HepG2 (cell line): ENCODE measurements at regions not wholly inside any gene's neighbourhood (a gene's known extent, or its start where the extent isn't known, plus 50 kb on each side); places are given as distances from the start of the nearest gene placed in this dataset.

ENCODE experiments used
- ATAC-seq: fragments of 200-7000 bp; cut with Tn5 transposase; 3 replicates; pipeline ENCODE4 v1.9.1; 2020; ENCODE audit warnings: mild to moderate bottlenecking, moderate library complexity
- BruUV-seq: library from RNA; stranded (reverse); fragments of 400-500 nt; replicated peaks from 2 replicates; lab custom pipeline; 2021; lab: Mats Ljungman, UMichigan
- CTCF ChIA-PET: fragments of 300-600 bp; formaldehyde crosslinking; extraction: SDS; loops from one replicate; lab custom pipeline; 2021; ENCODE audit warnings: low total read pairs, inconsistent platforms, low intra/inter-chr PET ratio; lab: Yijun Ruan, JAX
- POLR2A ChIA-PET: fragments of 350-600 bp; sonication (Branson Sonifier 250); formaldehyde crosslinking; loops from one replicate; lab custom pipeline; 2020; ENCODE audit warnings: antibody characterized with exemption, inconsistent platforms; lab: Yijun Ruan, JAX
- DNase-seq: peaks from one replicate; pipeline ENCODE4 v3.0.0-alpha.2; 2015; ENCODE audit warnings: low spot score
- FAIRE-seq: peaks from 3 replicates; lab custom pipeline; 2011; peaks lifted over from hg19 to GRCh38; lab: Jason Lieb, UNC
- H2AFZ ChIP-seq: one replicate; pipeline ENCODE4 v1.6.1; 2011; ENCODE audit warnings: low read length, inconsistent platforms
- H3K27ac ChIP-seq: fragments of 300-600 bp; 3 replicates; pipeline ENCODE4 v1.8.0; 2011; ENCODE audit warnings: mixed run types, mild to moderate bottlenecking, mixed read lengths, low read length, inconsistent platforms; ENCODE audit not compliant: insufficient read depth; ENCODE audit errors: extremely low read length
- H3K27me3 ChIP-seq, 2 experiments: fragments of 200-600 bp in 1 of 2; 2 replicates in 1 of 2; 3 replicates in 1 of 2; pipeline versions ENCODE4 v1.6.0 to v1.8.0; 2011; ENCODE audit warnings: low read length in 2 of 2, mild to moderate bottlenecking in 2 of 2, moderate library complexity in 2 of 2, inconsistent platforms in 1 of 2; ENCODE audit not compliant: insufficient read depth in 2 of 2, control insufficient read depth in 1 of 2
- H3K36me3 ChIP-seq, 2 experiments: fragments of 200-600 bp in 1 of 2; replicated peaks in 1 of 2; 2 replicates in 1 of 2; 3 replicates in 1 of 2; pipeline versions ENCODE4 v1.5.1 to v1.8.0; 2011; ENCODE audit warnings: low read length in 2 of 2, inconsistent platforms in 1 of 2; ENCODE audit not compliant: insufficient read depth in 2 of 2, control insufficient read depth in 1 of 2
- H3K4me1 ChIP-seq: 2 replicates; pipeline ENCODE4 v1.5.1; 2012; ENCODE audit warnings: low read length, inconsistent platforms; ENCODE audit not compliant: insufficient read depth
- H3K4me2 ChIP-seq: 2 replicates; pipeline ENCODE4 v1.6.0; 2011; ENCODE audit warnings: low read depth, low read length, inconsistent platforms
- H3K4me3 ChIP-seq, 3 experiments: fragments of 200-600 bp in 1 of 3; sonication (generic), shearing (Covaris generic) in 1 of 3; replicated peaks in 1 of 3; 2 replicates each; pipeline ENCODE4 v1.5.1; 2011 to 2016; ENCODE audit warnings: low read length in 3 of 3, inconsistent platforms in 2 of 3, low read depth in 2 of 3, mild to moderate bottlenecking in 2 of 3, control low read depth in 1 of 3, mixed read lengths in 1 of 3; ENCODE audit not compliant: insufficient read depth in 1 of 3
- H3K79me2 ChIP-seq: one replicate; pipeline ENCODE4 v1.6.1; 2011; ENCODE audit warnings: low read length, inconsistent platforms; ENCODE audit not compliant: insufficient read depth
- H3K9ac ChIP-seq: 2 replicates; pipeline ENCODE4 v1.6.0; 2011; ENCODE audit warnings: mild to moderate bottlenecking, low read depth, low read length, inconsistent platforms; ENCODE audit not compliant: insufficient read depth
- H3K9me3 ChIP-seq: 2 replicates; pipeline ENCODE4 v1.5.1; 2012; ENCODE audit warnings: mild to moderate bottlenecking, low read length
- H4K20me1 ChIP-seq: 2 replicates; pipeline ENCODE4 v1.6.0; 2011; ENCODE audit warnings: inconsistent platforms, mild to moderate bottlenecking, low read length, moderate library complexity; ENCODE audit not compliant: insufficient read depth
- HNRNPL ChIP-seq: fragments of 200-400 bp; formaldehyde crosslinking; IDR thresholded peaks from 2 replicates; pipeline ENCODE4 v1.6.1; 2017; ENCODE audit warnings: mild to moderate bottlenecking, low read depth, low read length
- ONECUT2 ChIP-seq: sonication (generic); formaldehyde crosslinking; IDR thresholded peaks from 2 replicates; pipeline ENCODE4 v1.4.0; 2020; ENCODE audit warnings: missing genetic modification reagents
- RBAK ChIP-seq: sonication (generic); formaldehyde crosslinking; IDR thresholded peaks from 2 replicates; pipeline ENCODE4 v1.5.1; 2020; ENCODE audit warnings: mild to moderate bottlenecking, missing genetic modification reagents
- RXRB ChIP-seq: IDR thresholded peaks from 2 replicates; pipeline ENCODE4 v1.6.1; 2016; ENCODE audit warnings: borderline replicate concordance, missing genetic modification reagents, missing compliant biosample characterization
- SP4 ChIP-seq: sonication (generic); formaldehyde crosslinking; IDR thresholded peaks from 2 replicates; pipeline ENCODE4 v1.8.1; 2023; ENCODE audit warnings: mild to moderate bottlenecking, missing genetic modification reagents
- STAG1 ChIP-seq: sonication (generic); formaldehyde crosslinking; IDR thresholded peaks from 2 replicates; pipeline ENCODE4 v1.4.0; 2020; ENCODE audit warnings: missing genetic modification reagents
- TFAP4 ChIP-seq: sonication (generic); IDR thresholded peaks from 2 replicates; pipeline ENCODE4 v1.6.1; 2016; ENCODE audit warnings: low read depth, borderline replicate concordance
- ZC3H4 ChIP-seq: sonication (generic); formaldehyde crosslinking; IDR thresholded peaks from 2 replicates; pipeline ENCODE4 v1.4.0; 2020; ENCODE audit warnings: missing genetic modification reagents, borderline replicate concordance
- WGBS: methylation state at CpG from one replicate; pipeline ENCODE4 v1.1.6; 2017; ENCODE audit warnings: low lambda C conversion rate; 5-methylcytosine and 5-hydroxymethylcytosine counted together
- in situ Hi-C: cut with HindIII; loops from 2 replicates; pipeline ENCODE4 v1.10.0; 2017; ENCODE audit warnings: low pct_unique_long_range_greater_than_20kb; ENCODE audit not compliant: extremely low pct_ligation_motif_present
- intact Hi-C: fragments of 100-400 bp; cut with micrococcal nuclease; formaldehyde crosslinking; loops from one replicate; pipeline ENCODE4 v1.10.0; 2022; ENCODE audit not compliant: unreplicated experiment

- DNase-seq: no peak
- Histone ChIP-seq H2AFZ (peak overlapping the region; percentile 55), H3K27me3 (no peaks in the 10 kb centered on the region), H3K4me2 (no peak overlapping the region), H3K9me3 (no peaks in the 10 kb centered on the region), H3K4me1 (peaks cover 18% of the 10 kb centered on the region), H3K4me3 (no peak overlapping the region), H3K9ac (no peak overlapping the region), H4K20me1 (no peaks in the 10 kb centered on the region), H3K36me3 (no peaks in the 10 kb centered on the region), H3K79me2 (no peaks in the 10 kb centered on the region), H3K27ac (no peak overlapping the region)
- TF ChIP-seq TFAP4 (no peak), HNRNPL (no peak), ZC3H4 (CRISPR knock-in tag) (no peak), RBAK (CRISPR knock-in tag) (no peak), STAG1 (CRISPR knock-in tag) (no peak), RXRB (CRISPR knock-in tag) (no peak), ONECUT2 (no peak)
- CTCF ChIA-PET: no interaction called here
- 18% methylated on average over 1 of the region's 1 CpG for WGBS
- ATAC-seq: no peak; the same call in 2 of the 3 replicates
- in situ Hi-C loops: no loop called here
- no TSS peak for BruUV-seq
- FAIRE-seq: no peak
- intact Hi-C loops: no loop called here
- POLR2A ChIA-PET: interaction anchor here (1.4 to 1.6 kb wide), 2 partner anchors 9 to 13 kb away, joined by 5 to 8 read pairs; no protein-coding TSS in a partner anchor
Observed at GRCh38 chr2:190822043-190822442, 58.6 kb upstream of the GLS start.

- no peak overlapping the region for H3K4me3 ChIP-seq
- BruUV-seq: no TSS peak
- H3K9ac ChIP-seq: no peak overlapping the region
- 32% methylated on average over 3 of the region's 3 CpGs for WGBS
- intact Hi-C loops: no loop called here
- H4K20me1 ChIP-seq: no peaks in the 10 kb centered on the region
- ChIA-PET POLR2A (no interaction called here), CTCF (no interaction called here)
- no peak for TF ChIP-seq SP4
- no peaks in the 10 kb centered on the region for H3K27me3 ChIP-seq
- DNase-seq: no peak
- no peak overlapping the region for H3K27ac ChIP-seq
- no peaks in the 10 kb centered on the region for H3K79me2 ChIP-seq
- H2AFZ ChIP-seq: no peak overlapping the region
- no peaks in the 10 kb centered on the region for H3K4me1 ChIP-seq
- in situ Hi-C loops: no loop called here
- H3K9me3 ChIP-seq: no peaks in the 10 kb centered on the region
- H3K36me3 ChIP-seq: no peaks in the 10 kb centered on the region
- no peak overlapping the region for H3K4me2 ChIP-seq
- no peak for ATAC-seq
- FAIRE-seq: no peak
Observed at GRCh38 chr2:190827720-190828119, 52.9 kb upstream of the GLS start.
